Breast epithelium (tissue), 4 donors: ENCODE measurements at regions not wholly inside any gene's neighbourhood (a gene's known extent, or its start where the extent isn't known, plus 50 kb on each side); places are given as distances from the start of the nearest gene placed in this dataset.

Source experiments
- DNase-seq, 2 donors: peaks; one replicate each; pipeline ENCODE4 v3.0.0-alpha.2; 2019; ENCODE audit warnings: low spot score in 2 of 2
- H3K27ac ChIP-seq, 2 donors: fragments of 200-600 bp; sonication (generic) in 1 of 2; one replicate each; pipeline ENCODE4 v1.5.1; 2016 to 2019; ENCODE audit warnings: mild to moderate bottlenecking in 1 of 2
- H3K27me3 ChIP-seq, 2 donors: fragments of 200-600 bp; sonication (generic) in 1 of 2; one replicate each; pipeline versions ENCODE4 v1.5.1 to v1.6.0; 2017 to 2019; ENCODE audit warnings: control low read depth in 1 of 2, mild to moderate bottlenecking in 1 of 2
- H3K36me3 ChIP-seq: fragments of 200-600 bp; one replicate; pipeline ENCODE4 v1.5.1; 2019
- H3K4me1 ChIP-seq, 2 donors: fragments of 200-600 bp; sonication (generic); one replicate each; pipeline ENCODE4 v1.5.1; 2016 to 2019; ENCODE audit warnings: control low read depth in 1 of 2
- H3K4me3 ChIP-seq, 3 donors: fragments of 200-600 bp; sonication (generic); 1 replicate in 2 of 3; 2 replicates in 1 of 3; pipeline ENCODE4 v1.5.1; 2016 to 2019; ENCODE audit warnings: mild to moderate bottlenecking in 3 of 3, moderate library complexity in 2 of 3
- H3K9me3 ChIP-seq, 2 donors: fragments of 200-600 bp; sonication (generic) in 1 of 2; one replicate each; pipeline ENCODE4 v1.5.1; 2016 to 2019; ENCODE audit warnings: control low read depth in 1 of 2
- POLR2A ChIP-seq: fragments of 450-650 bp; IDR thresholded peaks from one replicate; pipeline ENCODE4 v1.6.1; 2016; ENCODE audit warnings: antibody characterized with exemption, mild to moderate bottlenecking, moderate library complexity
- POLR2AphosphoS5 ChIP-seq, 3 donors: sonication (generic); formaldehyde crosslinking; IDR thresholded peaks; one replicate each; pipeline ENCODE4 v1.6.1; 2017; ENCODE audit warnings: antibody characterized with exemption in 3 of 3
- intact Hi-C: fragments of 100-400 bp; cut with DNase I; formaldehyde crosslinking; loops from one replicate; pipeline ENCODE4 v1.15.1; 2023; ENCODE audit warnings: low total_unique reads
- TF ChIP-seq, protein P1 (sequence below), 3 donors: fragments of 450-650 bp; IDR thresholded peaks; one replicate each; pipeline ENCODE4 v1.5.1; 2016 to 2017; ENCODE audit warnings: antibody characterized with exemption in 3 of 3, mild to moderate bottlenecking in 3 of 3, moderate library complexity in 3 of 3

GRCh38 chr11:38721586-38722315 is 2123.7 kb upstream of the RAG2 start:
- Histone ChIP-seq H3K4me3 (no peak overlapping the region), H3K4me1 (no peaks in the 10 kb centered on the region), H3K36me3 (no peaks in the 10 kb centered on the region), H3K27ac (no peak overlapping the region), H3K9me3 (no peaks in the 10 kb centered on the region), H3K27me3 (no peaks in the 10 kb centered on the region)
- intact Hi-C loops, result no loop called here
- no peak for DNase-seq
- no peak for TF ChIP-seq POLR2AphosphoS5 (IDR thresholded peaks at IDR 0.05)
- TF ChIP-seq, protein P1, sequence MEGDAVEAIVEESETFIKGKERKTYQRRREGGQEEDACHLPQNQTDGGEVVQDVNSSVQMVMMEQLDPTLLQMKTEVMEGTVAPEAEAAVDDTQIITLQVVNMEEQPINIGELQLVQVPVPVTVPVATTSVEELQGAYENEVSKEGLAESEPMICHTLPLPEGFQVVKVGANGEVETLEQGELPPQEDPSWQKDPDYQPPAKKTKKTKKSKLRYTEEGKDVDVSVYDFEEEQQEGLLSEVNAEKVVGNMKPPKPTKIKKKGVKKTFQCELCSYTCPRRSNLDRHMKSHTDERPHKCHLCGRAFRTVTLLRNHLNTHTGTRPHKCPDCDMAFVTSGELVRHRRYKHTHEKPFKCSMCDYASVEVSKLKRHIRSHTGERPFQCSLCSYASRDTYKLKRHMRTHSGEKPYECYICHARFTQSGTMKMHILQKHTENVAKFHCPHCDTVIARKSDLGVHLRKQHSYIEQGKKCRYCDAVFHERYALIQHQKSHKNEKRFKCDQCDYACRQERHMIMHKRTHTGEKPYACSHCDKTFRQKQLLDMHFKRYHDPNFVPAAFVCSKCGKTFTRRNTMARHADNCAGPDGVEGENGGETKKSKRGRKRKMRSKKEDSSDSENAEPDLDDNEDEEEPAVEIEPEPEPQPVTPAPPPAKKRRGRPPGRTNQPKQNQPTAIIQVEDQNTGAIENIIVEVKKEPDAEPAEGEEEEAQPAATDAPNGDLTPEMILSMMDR (IDR thresholded peaks at IDR 0.05), result no peak
- no peak for TF ChIP-seq POLR2A

- TF ChIP-seq, protein P1 (IDR thresholded peaks at IDR 0.05), result no peak
- TF ChIP-seq POLR2A (no peak), POLR2AphosphoS5 (IDR thresholded peaks at IDR 0.05) (no peak)
- Histone ChIP-seq H3K4me1 (no peaks in the 10 kb centered on the region), H3K4me3 (no peak overlapping the region), H3K27ac (no peak overlapping the region), H3K36me3 (no peaks in the 10 kb centered on the region), H3K9me3 (no peaks in the 10 kb centered on the region), H3K27me3 (no peaks in the 10 kb centered on the region)
- DNase-seq, result no peak
- intact Hi-C loops, result no loop called here
Measured at GRCh38 chr11:38718659-38719058, 2120.6 kb upstream of the RAG2 start.

- DNase-seq, result no peak
- no peaks in the 10 kb centered on the region for H3K36me3 ChIP-seq
- intact Hi-C loops, result no loop called here
Measured at GRCh38 chr11:38718049-38718448, 2120.0 kb upstream of the RAG2 start.

GRCh38 chr11:38711110-38711509 is 2113.1 kb upstream of the RAG2 start:
- no peaks in the 10 kb centered on the region for H3K4me1 ChIP-seq
- intact Hi-C loops, result no loop called here
- no peak overlapping the region for H3K27ac ChIP-seq
- TF ChIP-seq, protein P1 (IDR thresholded peaks at IDR 0.05), result no peak
- no peak for TF ChIP-seq POLR2A
- no peak for TF ChIP-seq POLR2AphosphoS5 (IDR thresholded peaks at IDR 0.05)
- no peaks in the 10 kb centered on the region for H3K36me3 ChIP-seq
- no peaks in the 10 kb centered on the region for H3K9me3 ChIP-seq
- no peak overlapping the region for H3K4me3 ChIP-seq
- DNase-seq, result no peak
- no peaks in the 10 kb centered on the region for H3K27me3 ChIP-seq

More at GRCh38 chr11:38718049-38718448, 2120.0 kb upstream of the RAG2 start:
- TF ChIP-seq POLR2A (no peak), POLR2AphosphoS5 (IDR thresholded peaks at IDR 0.05) (no peak)
- TF ChIP-seq, protein P1 (IDR thresholded peaks at IDR 0.05), result no peak
- H3K4me3 ChIP-seq, result no peak overlapping the region
- no peaks in the 10 kb centered on the region for H3K27me3 ChIP-seq
- H3K4me1 ChIP-seq, result no peaks in the 10 kb centered on the region
- no peaks in the 10 kb centered on the region for H3K9me3 ChIP-seq
- H3K27ac ChIP-seq, result no peak overlapping the region

GRCh38 chr11:38710262-38710661 is 2112.2 kb upstream of the RAG2 start:
- no peaks in the 10 kb centered on the region for H3K9me3 ChIP-seq
- no peaks in the 10 kb centered on the region for H3K4me1 ChIP-seq
- no peak overlapping the region for H3K27ac ChIP-seq
- H3K4me3 ChIP-seq, result no peak overlapping the region
- no peaks in the 10 kb centered on the region for H3K36me3 ChIP-seq
- no peaks in the 10 kb centered on the region for H3K27me3 ChIP-seq
- intact Hi-C loops, result no loop called here
- no peak for DNase-seq
- TF ChIP-seq, protein P1 (IDR thresholded peaks at IDR 0.05), result no peak
- TF ChIP-seq POLR2A (no peak), POLR2AphosphoS5 (IDR thresholded peaks at IDR 0.05) (no peak)
